GM21360 (cell line): ENCODE measurements at regions not wholly inside any gene's neighbourhood (a gene's known extent, or its start where the extent isn't known, plus 50 kb on each side); places are given as distances from the start of the nearest gene placed in this dataset.

Experiments
- ATAC-seq: cut with Tn5 transposase; IDR thresholded peaks from one replicate; pipeline ENCODE4 v1.9.1; 2021; ENCODE audit warnings: mild to moderate bottlenecking, moderate library complexity; ENCODE audit not compliant: unreplicated experiment

DNA sequence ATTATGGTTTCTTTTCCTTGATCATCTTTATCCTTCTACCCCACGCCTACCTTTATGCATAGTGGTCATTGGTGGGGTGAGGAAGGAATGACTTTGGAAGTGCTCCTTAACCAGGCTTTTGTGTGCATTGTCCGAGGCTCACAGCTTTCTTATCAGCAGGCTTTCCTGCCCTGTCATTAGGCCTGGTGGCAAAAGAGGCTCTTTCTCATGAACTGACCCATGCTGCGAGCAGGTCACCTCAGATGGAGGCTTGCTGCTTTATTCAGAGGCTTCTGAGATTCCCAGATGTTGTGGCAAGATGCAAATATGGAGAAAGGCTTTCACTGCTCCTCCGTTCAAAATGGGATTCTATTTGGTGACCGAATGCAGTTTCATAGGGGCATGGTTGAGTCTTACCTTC is 57.4 kb upstream of the DMRTA1 start:
- ATAC-seq, result no peak

DNA sequence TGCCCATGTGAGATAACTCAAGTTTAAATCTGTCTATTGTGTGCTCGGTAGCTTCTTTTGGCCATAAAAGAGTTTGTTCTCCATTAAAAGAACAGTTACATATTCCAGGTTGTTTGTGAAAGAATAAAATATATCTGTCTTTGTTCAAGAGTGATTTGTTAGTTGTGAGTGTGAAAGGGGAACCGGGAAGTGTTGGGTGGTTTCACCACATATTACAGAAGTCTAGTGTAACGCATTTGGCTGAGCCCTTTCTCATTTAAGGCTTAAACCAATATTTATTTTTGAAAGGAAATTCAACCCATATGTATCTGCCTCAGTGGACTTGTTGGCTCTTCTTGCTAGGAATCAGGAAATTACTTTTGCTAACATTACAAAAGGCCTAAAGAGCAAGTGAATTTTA is 54.1 kb upstream of the DMRTA1 start:
- no peak for ATAC-seq

DNA sequence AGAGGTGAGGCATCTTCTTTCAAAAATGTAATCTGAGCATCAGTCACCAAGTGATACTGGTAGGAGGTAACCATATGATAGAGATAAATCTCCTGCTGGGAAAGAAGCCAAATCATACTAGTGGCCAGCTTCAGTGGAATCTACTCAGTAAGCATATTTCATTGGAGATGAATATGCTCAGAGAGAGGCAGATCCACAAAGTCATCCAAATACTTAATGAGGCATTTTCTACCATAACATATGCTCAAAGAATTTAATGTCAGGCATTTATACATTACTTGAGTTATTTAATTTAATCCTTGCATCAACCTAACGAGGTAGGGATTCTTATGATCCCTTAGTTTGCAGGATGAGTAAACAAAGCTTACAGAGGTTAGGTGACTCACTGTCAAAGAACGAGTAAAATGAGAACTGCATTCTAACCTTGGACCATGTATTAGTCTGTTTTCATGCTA is 50.9 kb upstream of the DMRTA1 start:
- no peak for ATAC-seq
